GM21529 (cell line): ENCODE measurements at regions not wholly inside any gene's neighbourhood (a gene's known extent, or its start where the extent isn't known, plus 50 kb on each side); places are given as distances from the start of the nearest gene placed in this dataset.
"Not testable (repeated sequence)": the region's sequence is repeated elsewhere in the genome, so short reads cannot be mapped to it uniquely, and the experiment has no call there.

ENCODE experiments used
- ATAC-seq: cut with Tn5 transposase; IDR thresholded peaks from one replicate; pipeline ENCODE4 v1.9.1; 2021; ENCODE audit not compliant: unreplicated experiment

DNA sequence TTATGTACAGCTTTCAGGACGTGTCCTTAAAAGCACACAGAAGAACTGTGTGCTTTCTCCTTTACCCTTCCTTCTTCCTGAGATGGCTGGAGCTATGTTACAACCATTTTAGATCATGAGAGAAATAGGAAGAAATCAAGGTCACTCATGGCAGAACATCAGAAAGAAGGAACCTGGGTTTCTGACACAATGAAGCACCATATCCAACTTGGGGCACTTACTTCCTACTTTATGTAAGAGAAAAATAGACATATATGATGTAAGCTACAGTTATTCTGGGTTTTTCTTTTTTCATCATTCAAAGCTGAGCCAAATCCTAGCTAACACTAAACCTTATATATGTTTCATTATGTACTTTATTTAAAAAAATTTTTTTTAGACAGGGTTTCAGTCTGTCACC is 79.5 kb downstream of the FAM161A start:
- ATAC-seq = no peak

DNA sequence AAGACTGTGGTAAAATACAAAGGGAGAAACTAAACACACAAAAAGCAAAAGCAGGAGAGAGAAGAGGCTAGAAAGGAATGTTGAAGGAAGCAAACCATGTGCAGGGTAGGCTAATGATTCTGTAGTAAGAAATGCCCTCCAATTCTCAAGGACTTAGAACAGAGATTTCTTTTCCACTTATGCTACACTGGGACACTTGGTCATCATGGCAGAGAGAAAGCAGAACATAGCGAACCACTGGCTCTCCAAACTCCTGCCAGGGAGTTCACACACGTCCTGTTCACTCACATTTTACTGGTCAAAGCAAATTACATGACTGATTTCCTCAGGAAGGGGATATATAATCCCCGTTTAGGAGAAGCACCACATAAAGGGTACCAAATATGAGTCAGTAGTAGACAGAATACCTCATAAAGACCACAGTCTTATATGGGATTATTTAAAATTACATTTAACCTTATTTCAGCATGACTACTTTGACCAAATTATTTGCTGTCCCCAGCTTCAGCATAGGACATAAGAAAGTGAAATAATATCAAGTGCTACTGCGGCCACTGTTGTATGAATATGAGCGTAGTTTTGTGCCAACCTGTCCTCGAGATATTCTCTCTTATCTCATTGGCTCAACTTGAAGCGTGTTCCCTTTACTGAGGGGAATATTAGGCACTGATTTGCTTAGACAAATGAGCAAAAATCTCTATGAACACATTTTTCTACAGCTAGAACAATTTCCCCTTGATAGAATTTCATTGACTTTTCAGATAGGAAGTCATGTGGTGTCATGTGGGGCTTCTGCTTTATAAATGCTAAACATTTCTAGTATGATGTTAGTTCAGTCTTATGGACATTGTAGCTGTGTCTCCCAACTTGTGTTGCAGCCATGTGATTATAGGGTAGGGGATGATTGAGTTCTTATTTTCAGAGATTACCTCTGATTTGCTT is 81.7 kb downstream of the FAM161A start:
- no peak for ATAC-seq

DNA sequence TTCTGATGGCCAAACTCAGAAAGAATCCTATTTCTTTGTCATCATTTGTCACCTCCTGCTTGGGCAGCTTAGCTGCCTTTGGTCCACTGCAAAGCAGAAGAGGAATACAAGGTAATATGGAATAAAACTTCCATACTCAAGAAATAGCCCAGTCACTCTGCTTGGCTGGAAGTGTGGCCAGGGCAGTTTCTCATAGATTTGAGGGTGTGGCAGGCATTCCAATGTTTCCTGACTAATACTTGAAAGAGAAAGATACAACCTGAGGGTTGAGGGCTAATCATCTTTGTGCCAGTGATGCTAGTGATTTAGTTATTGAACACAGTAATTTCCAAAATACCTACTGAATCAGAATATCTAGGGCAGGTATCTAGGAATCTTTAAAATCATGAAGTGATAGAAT is 83.1 kb downstream of the FAM161A start:
- ATAC-seq = no peak

DNA sequence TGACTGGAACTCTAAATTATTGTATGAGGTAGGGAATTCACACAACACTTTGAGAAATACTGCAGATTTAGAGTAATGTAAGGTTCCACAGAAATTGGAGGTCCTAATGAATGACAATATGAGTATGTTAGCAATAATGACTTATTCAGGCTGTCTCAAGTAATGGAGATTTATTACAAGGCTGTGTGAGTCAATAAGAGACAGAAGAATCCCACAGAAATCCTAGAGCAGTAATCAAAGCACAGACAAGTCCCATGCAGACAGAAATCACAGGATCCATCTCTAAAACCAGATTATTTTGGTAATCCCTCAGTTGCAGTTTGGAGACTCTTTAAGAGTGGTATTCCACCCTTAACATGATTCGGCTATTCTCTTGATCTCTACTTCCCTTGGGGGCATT is 83.6 kb downstream of the FAM161A start:
- ATAC-seq = no peak

DNA sequence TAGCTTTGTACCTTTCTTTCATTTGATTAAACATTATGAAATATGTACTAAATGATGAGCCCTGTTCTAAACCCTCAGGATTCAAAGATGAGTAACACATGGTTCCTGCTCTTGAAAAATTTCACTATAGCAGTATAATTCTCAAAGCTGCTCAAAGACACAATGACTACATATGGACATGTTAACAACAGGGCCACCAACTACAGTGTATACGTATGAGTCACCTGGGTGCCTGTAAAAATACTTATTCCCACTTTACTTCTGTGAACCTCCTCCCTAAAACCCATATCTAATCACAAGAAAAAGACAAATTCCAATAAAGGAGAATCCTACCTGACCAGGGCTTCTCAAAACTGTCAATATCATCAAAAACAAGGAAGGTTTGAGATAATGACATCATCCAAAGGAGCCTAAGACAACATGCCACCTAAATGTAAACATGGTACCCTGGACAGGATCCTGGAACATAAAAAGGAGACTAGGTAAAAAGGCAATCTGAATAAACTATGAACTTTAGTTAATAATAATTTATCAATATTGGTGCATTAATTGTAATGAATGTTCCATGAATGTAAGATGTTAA is 84.7 kb downstream of the FAM161A start:
- ATAC-seq = no peak

DNA sequence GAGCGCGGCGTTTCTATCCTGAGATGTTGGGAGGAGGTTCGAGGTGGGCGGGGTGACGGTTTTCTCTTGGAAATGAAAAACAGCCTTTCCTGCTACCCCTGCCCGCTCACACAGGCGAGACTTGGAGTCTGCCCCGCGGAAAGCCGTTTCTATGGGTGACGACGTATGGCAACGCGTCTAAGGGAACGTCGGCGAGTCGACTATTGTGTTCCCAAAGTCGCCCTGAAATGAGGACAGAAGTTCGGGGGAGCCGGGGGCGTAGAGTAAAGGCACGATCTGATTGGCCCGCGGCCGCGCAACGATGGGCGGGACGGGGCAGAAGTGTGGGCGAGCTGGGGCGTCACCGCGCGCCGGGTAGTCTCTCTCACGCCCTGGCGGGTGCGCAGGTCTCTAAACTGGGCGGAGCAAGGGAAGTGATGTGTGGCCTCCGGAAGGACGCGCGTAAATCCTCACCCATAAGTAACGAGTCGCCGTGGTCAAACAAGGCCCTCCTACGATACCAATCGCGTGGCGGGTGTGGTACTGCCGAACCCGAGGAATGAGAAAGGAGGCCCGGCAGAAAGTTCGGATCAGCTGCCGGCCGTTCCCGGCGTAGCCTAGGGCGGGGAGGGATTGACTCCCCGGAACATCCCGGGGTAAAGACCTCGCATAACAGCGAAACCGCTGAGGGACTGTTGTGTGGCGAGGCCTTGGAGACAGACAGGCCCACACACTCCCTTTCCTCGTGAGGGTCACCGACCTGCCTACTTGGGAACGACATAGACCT is 89.6 kb downstream of the FAM161A start:
- ATAC-seq = peak; percentile 98

DNA sequence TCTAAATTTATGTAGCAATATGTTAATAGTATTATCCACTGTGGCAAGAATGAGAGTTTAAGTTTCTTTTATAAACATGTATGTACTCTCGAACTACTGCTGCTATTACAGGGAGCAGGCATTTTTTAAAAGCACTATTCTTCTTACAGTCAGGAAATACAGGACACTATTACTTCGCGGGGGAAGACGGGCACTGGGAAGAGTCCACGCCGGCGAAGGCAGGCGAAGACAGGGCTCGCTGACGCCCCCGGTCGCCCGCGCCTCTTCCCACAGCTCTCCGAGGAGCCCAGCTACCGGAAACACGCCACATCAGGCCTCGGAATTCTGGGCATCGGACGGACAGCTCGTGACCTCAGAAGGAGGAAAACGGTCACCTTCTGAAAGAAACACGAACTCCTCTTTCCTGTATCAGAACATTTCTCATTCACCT is 90.2 kb downstream of the FAM161A start:
- peak; percentile 19 for ATAC-seq

DNA sequence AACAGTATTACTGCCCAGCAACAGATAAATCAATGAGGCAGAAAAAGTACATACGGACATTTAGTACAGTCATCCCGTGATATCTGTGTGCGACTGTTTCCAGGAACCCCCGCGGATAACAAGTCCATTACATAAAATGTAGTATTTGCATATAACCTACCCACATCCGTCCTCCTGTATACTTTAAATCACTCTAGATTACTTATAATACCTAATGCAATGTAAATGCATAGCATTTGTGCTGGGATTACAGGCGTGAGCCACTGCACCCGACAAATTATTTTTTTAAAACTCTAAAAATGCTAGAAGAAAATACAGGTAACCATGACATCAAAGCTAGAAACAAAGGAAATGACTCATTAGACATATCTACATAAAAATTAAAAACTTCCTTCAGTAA is 91.6 kb downstream of the FAM161A start:
- no peak for ATAC-seq

DNA sequence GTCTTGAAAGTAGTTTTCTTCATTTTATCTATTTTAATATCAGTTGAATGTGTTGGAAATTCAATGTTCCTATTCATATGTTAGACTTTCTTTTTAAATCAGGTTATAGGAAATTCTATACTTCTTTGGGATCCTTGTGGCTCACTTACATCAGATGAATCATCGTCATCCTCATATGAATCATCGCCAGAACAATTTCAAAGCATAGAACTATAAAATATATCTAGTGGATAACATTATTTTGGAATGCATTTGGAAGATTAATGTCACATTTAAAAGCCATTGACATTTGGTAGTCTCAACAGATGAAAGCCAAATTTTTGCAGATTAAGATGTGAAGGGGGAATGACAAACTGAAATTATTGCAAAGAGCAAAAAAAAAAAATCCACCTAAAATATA is 94.1 kb downstream of the FAM161A start:
- no peak for ATAC-seq

DNA sequence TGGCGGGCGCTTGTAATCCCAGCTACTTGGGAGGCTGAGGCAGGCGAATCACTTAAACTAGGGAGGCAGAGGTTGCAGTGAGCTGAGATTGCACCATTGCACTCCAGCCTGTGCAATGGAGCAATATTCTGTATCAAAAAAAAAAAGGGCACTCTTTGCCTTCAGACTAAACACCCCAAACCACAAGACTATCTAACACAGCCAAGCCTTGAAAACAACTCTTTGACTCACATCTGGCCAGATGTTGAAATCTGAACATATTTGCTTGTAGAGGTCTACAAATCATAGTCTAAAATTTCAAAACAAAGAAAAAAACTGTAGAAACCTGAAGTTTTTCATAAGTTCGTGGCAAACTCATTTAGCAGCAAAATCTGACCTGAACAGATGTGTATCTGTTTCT is 94.9 kb downstream of the FAM161A start:
- no peak for ATAC-seq

DNA sequence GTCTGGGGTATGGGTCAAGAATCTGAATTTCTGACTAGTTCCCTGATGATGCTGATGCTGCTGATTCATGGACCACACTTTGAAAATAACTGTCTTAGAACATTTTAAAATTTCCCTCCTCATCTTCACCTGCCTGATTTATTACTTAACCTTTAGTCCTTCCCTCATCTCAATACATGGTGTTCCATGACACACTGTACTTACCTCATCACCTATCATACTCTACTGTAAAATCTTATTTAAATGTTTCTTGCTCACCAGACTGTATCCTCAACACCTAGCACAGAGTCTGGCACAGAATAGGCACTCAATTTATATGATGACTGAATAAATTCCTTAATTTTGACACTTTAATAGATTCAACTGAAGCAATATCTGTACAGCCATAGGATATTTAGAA is 95.7 kb downstream of the FAM161A start:
- no peak for ATAC-seq

DNA sequence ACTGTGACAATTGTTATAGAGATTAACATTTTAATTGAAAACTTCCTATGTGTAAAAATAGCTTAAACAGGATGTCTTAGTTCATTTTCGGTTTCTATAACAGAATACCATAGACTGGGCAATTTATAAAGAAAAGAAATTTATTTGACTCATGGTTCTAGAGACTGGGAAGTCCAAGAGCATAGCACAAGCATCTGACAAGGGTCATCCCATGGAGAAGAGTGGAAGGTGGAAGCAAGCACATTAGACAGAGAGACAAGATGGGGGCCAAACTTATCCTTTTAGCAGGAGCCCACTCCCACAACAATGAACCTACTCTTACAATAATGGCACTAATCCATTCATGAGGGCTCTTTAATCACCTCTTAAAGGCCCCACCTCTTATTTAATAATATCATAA is 100.3 kb downstream of the FAM161A start:
- ATAC-seq = no peak

DNA sequence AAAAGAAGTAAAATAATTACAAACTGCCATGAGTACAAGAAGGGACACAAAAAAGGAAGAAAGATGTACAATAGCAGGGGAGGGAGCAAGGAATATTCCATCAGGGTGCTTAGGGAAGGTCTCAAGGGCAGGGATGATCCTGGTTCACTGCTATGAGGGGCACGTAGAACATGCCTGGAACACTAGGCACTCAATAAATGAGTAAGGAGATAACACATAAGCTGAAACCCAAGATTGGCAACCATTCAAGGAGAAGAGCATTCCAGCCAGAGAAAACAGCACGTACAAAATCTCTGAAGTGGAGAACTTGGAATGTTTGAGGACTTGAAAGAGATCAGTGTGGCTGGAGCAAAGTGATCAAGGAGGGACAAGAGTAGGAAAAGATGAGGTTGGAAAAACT is 103.2 kb downstream of the FAM161A start:
- no peak for ATAC-seq

DNA sequence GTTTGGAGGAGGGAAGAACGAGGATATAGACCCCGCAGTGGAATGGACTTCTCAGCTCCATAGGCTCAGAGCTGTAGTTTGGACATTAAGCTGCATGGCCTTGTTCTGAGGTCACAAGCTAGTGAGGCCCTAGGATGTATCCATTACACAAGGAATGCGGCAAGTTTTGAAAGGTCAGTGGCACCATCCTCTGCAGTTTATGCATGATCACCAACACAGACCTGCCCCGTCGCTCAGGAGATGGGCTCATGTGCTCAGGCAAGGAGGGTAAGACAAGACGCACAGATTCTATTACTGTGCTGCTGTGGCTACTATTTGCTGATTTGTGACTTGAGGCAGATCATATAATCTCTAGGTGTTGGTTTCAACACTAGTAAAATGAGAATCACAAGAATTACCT is 110.9 kb downstream of the FAM161A start:
- ATAC-seq = no peak

DNA sequence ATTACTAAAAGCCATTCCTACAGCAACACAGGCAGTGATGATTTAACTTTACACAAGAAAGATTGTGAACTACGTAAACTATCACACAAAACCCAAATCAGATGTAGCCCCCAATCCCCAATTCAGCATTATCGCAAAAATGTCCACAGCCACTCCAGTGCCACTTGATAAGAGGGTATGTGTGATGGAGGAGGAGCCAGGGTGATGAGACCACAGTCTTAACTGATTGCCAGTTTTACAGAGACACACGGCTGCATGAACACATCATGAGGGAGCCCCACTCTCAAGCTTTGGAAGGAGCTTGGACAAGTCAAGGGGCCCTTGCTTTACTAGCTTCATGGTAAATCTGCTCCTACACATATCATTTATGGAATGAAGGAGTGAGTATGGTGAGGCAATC is 116.0 kb downstream of the FAM161A start:
- no peak for ATAC-seq

DNA sequence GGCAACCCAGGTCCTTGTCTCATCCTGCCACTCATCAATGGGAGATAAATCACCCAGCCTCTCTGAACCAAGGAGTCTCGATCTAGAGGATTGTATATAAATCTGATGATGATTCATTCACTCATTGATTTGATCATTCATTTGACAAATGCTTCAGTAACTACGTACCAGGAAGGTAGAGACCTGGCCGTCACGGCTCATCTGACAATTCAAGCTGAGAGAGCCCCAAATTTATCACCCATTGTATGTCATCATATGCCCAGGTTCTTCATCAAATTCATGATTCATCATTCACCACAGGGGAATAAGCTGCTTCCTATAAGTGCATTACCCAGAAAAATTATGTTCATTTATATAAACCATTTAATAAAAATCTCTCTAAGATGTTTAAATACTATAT is 116.9 kb downstream of the FAM161A start:
- ATAC-seq = no peak

DNA sequence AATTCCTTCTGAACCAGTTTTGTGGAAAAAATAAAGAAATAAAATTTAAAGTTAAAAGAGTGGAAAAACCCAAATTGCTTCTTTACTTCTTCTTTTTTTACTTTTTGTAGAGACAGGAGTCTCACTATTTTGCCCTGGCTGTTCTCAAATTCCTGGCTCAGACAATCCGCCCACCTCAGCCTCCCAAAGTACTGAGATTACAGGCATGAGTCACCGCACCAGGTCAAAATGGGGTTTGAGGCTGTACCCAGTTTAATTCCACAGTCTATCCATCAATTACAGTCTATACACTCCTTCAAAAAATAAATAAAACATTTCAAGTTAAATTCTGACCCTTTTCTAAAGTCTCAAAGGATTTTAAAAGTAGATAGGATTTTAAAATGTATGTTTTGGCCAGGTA is 120.3 kb downstream of the FAM161A start:
- ATAC-seq = no peak

DNA sequence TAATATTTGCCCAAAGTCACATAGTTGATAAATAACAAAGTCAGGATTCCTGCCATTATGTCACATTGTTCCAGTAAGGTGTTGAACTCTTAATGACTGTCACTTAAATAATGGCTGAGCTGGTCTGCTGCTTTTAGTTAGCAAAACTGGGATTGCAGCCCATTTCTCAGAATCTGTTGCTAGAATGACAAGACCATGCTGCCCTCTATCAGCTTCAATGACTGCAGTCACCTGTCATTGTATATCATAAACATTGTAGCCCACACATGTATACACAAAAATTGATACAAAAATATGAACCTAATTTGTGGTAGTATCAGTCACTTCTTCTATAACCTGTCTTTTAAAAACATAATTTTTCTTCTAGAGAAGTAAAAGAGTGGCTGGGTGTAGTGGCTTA is 121.1 kb downstream of the FAM161A start:
- ATAC-seq = no peak

DNA sequence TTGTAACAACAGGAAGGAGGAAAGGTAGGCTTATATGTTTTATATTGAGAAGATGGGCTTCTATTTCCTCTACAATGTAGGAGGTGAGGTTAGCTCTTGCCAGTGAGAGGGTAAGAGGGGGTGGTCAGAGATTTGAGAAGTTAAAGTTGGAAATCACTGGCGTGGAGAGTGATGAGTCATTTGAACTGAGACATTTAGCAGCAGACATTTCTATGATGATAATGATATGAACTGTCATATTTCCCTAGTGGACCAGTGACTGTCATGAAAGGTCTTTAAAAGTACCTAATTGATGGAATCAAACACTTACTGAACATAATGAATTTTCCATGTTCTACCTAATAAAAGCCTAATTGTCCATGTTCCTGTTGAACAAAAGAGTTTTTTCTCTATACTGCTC is 126.1 kb downstream of the FAM161A start:
- no peak for ATAC-seq

DNA sequence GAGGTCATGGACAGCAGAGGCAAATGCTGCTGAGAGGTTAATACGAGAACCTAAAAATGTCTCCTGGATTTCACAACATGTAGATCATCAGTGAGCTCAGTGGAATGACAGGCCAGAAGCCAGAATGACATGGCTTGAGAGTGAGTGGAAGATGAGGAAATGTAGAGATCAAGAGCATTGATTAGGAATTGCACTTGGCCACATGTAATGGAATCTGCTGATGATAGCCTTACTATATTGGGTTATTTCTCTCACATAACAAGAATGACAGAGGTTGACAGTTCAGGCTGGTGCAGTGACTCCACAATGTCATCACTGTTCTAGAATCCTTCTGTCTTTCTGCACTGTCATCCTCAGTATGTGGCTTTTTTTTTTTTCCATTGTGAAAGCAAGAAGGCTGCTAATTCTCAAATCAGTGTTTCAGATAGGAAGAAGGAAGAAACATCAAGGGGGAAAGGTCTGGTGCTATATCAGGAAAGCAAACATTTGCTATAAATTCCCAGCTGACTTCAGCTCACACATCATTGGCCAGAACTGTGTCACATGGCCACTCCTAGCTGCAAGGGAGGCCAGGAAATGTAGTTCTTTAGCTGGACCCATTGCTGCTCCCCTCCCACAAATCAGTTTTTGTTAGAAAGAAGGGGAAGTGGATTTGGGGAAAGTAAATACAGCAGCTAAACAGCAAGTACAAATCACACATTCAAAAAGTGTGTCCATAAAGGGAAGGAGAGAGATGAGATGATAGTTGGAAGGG is 127.2 kb downstream of the FAM161A start:
- ATAC-seq = no peak

DNA sequence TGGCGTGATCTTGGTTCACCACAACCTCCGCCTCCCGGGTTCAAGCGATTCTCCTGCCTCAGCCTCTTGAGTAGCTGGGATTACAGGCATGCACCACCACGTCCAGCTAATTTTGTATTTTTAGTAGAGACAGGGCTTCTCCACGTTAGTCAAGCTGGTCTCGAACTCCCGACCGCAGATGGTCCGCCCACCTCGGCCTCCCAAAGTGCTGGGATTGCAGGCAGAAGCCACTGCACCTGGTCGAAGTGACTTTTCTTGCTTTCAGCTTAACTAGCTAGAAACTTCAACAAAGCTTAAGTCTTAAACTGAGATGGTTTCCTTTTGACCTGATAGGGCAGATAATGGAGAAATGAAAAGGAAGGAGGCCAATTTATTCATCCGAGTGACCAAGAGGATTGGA is 130.5 kb downstream of the FAM161A start:
- not testable (repeated sequence) for ATAC-seq
